ENCODE measurements at regions not wholly inside any gene's neighbourhood (a gene's known extent, or its start where the extent isn't known, plus 50 kb on each side); places are given as distances from the start of the nearest gene placed in this dataset.

GRCh38 chr1:212212343-212212742 lies 72.9 kb upstream of the PPP2R5A start:
- TF ChIP-seq POLR2AphosphoS5 (IDR thresholded peaks at IDR 0.05), result no peak
- no peak for TF ChIP-seq CTCF (IDR thresholded peaks at IDR 0.05)
- TF ChIP-seq POLR2A (IDR thresholded peaks at IDR 0.05), result no peak
- no peak for TF ChIP-seq EP300 (IDR thresholded peaks at IDR 0.05)
